MM.1S (cell line): ENCODE measurements at regions not wholly inside any gene's neighbourhood (a gene's known extent, or its start where the extent isn't known, plus 50 kb on each side); places are given as distances from the start of the nearest gene placed in this dataset.

Source experiments
- EZH2 ChIP-seq: fragments of 300-600 bp; sonication (generic); optimal IDR thresholded peaks from 2 replicates; pipeline ENCODE3; 2017; ENCODE audit warnings: low read depth, mild to moderate bottlenecking, antibody characterized with exemption, low read length, mixed read lengths
- EZH2phosphoT487 ChIP-seq: fragments of 300-600 bp; sonication (generic); IDR thresholded peaks from 2 replicates; pipeline ENCODE4 v1.6.1; 2018; ENCODE audit warnings: antibody characterized with exemption, low read length
- TF ChIP-seq, protein P1 (sequence below): fragments of 300-600 bp; sonication (generic); IDR thresholded peaks from 2 replicates; pipeline ENCODE4 v1.5.1; 2016; ENCODE audit warnings: antibody characterized with exemption, low read length, mixed read lengths

DNA sequence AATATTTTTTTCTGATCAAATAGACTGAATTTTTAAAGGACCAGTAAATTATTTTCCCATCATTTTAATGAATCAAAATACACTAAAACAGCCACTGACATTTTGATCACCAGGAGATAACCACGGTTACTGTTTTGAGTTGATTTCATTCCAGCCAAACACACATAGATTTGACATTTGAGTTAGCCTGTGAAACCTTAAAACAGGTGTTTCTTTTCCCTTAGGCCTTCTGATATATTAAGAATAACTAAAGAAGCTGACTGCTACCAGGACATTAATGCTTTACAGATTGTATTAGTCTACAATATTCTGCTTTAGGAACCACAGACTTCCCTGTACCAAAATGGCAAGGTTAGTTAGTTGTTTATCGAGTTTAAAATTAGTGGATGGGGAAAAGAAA is 193.4 kb downstream of the OMA1 start:
- TF ChIP-seq, protein P1, sequence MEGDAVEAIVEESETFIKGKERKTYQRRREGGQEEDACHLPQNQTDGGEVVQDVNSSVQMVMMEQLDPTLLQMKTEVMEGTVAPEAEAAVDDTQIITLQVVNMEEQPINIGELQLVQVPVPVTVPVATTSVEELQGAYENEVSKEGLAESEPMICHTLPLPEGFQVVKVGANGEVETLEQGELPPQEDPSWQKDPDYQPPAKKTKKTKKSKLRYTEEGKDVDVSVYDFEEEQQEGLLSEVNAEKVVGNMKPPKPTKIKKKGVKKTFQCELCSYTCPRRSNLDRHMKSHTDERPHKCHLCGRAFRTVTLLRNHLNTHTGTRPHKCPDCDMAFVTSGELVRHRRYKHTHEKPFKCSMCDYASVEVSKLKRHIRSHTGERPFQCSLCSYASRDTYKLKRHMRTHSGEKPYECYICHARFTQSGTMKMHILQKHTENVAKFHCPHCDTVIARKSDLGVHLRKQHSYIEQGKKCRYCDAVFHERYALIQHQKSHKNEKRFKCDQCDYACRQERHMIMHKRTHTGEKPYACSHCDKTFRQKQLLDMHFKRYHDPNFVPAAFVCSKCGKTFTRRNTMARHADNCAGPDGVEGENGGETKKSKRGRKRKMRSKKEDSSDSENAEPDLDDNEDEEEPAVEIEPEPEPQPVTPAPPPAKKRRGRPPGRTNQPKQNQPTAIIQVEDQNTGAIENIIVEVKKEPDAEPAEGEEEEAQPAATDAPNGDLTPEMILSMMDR = no peak
- no peak for TF ChIP-seq EZH2
- no peak for TF ChIP-seq EZH2phosphoT487
